Osteoblast (primary cell): ENCODE measurements at regions not wholly inside any gene's neighbourhood (a gene's known extent, or its start where the extent isn't known, plus 50 kb on each side); places are given as distances from the start of the nearest gene placed in this dataset.

Experiments used
- DNase-seq: peaks from one replicate; pipeline ENCODE4 v3.0.0; 2011; ENCODE audit warnings: low spot score, mixed read lengths; ENCODE audit not compliant: insufficient read length; ENCODE audit errors: missing footprints
- H2AFZ ChIP-seq: 2 replicates; pipeline ENCODE4 v1.6.0; 2011; ENCODE audit warnings: mild to moderate bottlenecking, low read length
- H3K27ac ChIP-seq: 2 replicates; pipeline ENCODE4 v1.5.1; 2011; ENCODE audit warnings: mild to moderate bottlenecking, low read depth, low read length, moderate library complexity
- H3K27me3 ChIP-seq: 2 replicates; pipeline ENCODE4 v1.6.0; 2012; ENCODE audit warnings: mild to moderate bottlenecking, control low read depth, inconsistent platforms, low read length, moderate library complexity; ENCODE audit not compliant: insufficient read depth
- H3K36me3 ChIP-seq: 2 replicates; pipeline ENCODE4 v1.5.1; 2011; ENCODE audit warnings: mild to moderate bottlenecking, low read length, control low read depth, moderate library complexity; ENCODE audit not compliant: insufficient read depth
- H3K4me1 ChIP-seq: 2 replicates; pipeline ENCODE4 v1.5.1; 2011; ENCODE audit warnings: mild to moderate bottlenecking, low read length, control low read depth, moderate library complexity; ENCODE audit not compliant: insufficient read depth
- H3K4me2 ChIP-seq: 2 replicates; pipeline ENCODE4 v1.6.0; 2011; ENCODE audit warnings: mild to moderate bottlenecking, low read length; ENCODE audit not compliant: insufficient read depth
- H3K4me3 ChIP-seq: fragments of 200-600 bp; sonication (generic); 3 replicates; pipeline ENCODE4 v1.5.1; 2012; ENCODE audit warnings: mild to moderate bottlenecking, low read length, inconsistent platforms; ENCODE audit not compliant: insufficient read depth
- H3K79me2 ChIP-seq: 2 replicates; pipeline ENCODE4 v1.6.0; 2012; ENCODE audit warnings: mild to moderate bottlenecking, low read length, control low read depth, inconsistent platforms; ENCODE audit not compliant: insufficient read depth
- H3K9me3 ChIP-seq: 2 replicates; pipeline ENCODE4 v1.5.1; 2011; ENCODE audit warnings: low read depth, low read length, control low read depth
- H4K20me1 ChIP-seq: 2 replicates; pipeline ENCODE4 v1.6.0; 2012; ENCODE audit warnings: mild to moderate bottlenecking, low read length, control low read depth; ENCODE audit not compliant: insufficient read depth
- TF ChIP-seq, protein P1 (sequence below): IDR thresholded peaks from 2 replicates; pipeline ENCODE4 v1.5.1; 2011; ENCODE audit warnings: mild to moderate bottlenecking, low read depth, low read length, moderate library complexity; ENCODE audit errors: extremely low read depth

DNA sequence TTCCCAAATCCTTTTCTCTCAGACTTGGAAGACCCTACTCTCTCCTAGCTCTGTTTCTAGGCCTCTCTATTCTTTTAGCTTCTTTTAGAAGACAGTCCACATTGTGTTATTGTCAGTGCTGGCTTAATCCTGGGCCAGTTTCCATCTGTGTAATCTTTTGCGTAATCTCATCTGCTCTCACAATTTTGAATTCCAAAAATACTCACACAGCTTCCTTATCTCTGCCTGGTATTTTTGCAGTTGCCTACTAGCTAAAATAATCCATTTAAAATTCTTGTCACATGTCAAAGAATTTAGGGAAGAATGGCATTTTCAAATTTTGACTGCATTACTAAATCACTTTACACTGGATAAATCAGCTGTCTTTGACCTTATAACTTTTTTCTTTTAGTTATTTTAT lies 200.6 kb upstream of the MEX3C start:
- H3K27me3 ChIP-seq = no peaks in the 10 kb centered on the region
- H3K4me2 ChIP-seq = no peak overlapping the region
- H3K36me3 ChIP-seq = no peaks in the 10 kb centered on the region
- no peak overlapping the region for H3K4me3 ChIP-seq
- no peaks in the 10 kb centered on the region for H4K20me1 ChIP-seq
- TF ChIP-seq, protein P1, sequence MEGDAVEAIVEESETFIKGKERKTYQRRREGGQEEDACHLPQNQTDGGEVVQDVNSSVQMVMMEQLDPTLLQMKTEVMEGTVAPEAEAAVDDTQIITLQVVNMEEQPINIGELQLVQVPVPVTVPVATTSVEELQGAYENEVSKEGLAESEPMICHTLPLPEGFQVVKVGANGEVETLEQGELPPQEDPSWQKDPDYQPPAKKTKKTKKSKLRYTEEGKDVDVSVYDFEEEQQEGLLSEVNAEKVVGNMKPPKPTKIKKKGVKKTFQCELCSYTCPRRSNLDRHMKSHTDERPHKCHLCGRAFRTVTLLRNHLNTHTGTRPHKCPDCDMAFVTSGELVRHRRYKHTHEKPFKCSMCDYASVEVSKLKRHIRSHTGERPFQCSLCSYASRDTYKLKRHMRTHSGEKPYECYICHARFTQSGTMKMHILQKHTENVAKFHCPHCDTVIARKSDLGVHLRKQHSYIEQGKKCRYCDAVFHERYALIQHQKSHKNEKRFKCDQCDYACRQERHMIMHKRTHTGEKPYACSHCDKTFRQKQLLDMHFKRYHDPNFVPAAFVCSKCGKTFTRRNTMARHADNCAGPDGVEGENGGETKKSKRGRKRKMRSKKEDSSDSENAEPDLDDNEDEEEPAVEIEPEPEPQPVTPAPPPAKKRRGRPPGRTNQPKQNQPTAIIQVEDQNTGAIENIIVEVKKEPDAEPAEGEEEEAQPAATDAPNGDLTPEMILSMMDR = no peak
- no peak for DNase-seq
- H3K9me3 ChIP-seq = no peaks in the 10 kb centered on the region
- no peaks in the 10 kb centered on the region for H3K4me1 ChIP-seq
- no peak overlapping the region for H2AFZ ChIP-seq
- H3K79me2 ChIP-seq = no peaks in the 10 kb centered on the region
- no peak overlapping the region for H3K27ac ChIP-seq

DNA sequence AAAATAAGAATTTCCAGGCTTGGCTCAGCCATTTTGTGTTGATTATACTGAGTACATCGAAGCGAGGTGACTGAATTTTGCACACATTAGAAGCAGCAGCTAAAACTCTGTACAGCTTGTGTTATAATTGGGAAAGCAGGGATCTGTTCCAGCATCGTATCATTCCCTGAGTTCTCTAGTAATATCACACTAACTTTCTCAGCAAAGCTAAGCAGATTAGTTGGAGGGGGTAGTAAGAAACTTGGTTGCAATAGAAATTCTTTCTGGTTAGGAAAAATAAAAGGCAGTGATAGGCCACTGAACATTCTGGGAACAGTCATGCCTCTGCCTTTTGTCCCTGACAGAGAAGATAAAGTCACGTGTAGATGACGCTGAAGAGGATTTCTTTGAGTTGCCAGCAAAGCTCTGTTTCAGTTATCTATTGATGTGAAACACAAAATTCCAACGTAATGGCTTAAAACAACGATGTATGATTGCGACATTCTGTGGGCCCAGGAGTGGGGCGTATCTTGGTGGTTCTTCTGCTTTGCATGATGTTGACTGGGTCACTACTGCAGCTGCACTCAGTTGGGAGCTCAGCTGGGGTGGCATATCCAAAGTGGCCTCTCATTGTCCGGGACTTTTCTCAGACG lies 202.1 kb upstream of the MEX3C start:
- no peak for DNase-seq
- TF ChIP-seq, protein P1 = no peak
- Histone ChIP-seq H3K4me3 (no peak overlapping the region), H3K4me1 (no peaks in the 10 kb centered on the region), H3K9me3 (no peaks in the 10 kb centered on the region), H2AFZ (no peak overlapping the region), H4K20me1 (no peaks in the 10 kb centered on the region), H3K4me2 (no peak overlapping the region), H3K27me3 (no peaks in the 10 kb centered on the region), H3K36me3 (no peaks in the 10 kb centered on the region), H3K79me2 (no peaks in the 10 kb centered on the region), H3K27ac (no peak overlapping the region)

DNA sequence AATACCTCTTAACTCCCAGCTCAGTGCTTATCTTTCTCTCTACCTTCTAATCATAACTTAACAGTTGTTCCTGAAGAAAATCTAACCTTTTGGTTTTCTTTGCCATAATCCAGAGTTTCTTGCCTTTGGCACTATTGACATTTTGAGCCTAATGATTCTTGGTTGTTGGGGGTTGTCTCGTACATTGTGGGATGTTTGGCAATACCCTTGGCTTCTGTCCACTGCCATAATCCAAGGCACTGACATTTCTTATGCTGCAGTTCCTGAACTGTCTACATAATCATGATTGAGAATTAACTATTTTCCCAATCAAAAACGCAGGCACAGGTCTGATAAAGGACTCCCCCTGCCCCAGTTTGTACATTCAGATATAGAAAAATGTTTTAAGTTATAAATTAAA lies 203.2 kb upstream of the MEX3C start:
- Histone ChIP-seq H4K20me1 (no peaks in the 10 kb centered on the region), H3K4me1 (no peaks in the 10 kb centered on the region), H3K27me3 (no peaks in the 10 kb centered on the region), H3K79me2 (no peaks in the 10 kb centered on the region), H3K9me3 (no peaks in the 10 kb centered on the region), H3K4me2 (no peak overlapping the region), H3K36me3 (no peaks in the 10 kb centered on the region), H2AFZ (no peak overlapping the region), H3K27ac (no peak overlapping the region), H3K4me3 (no peak overlapping the region)
- TF ChIP-seq, protein P1 = no peak
- DNase-seq = no peak

DNA sequence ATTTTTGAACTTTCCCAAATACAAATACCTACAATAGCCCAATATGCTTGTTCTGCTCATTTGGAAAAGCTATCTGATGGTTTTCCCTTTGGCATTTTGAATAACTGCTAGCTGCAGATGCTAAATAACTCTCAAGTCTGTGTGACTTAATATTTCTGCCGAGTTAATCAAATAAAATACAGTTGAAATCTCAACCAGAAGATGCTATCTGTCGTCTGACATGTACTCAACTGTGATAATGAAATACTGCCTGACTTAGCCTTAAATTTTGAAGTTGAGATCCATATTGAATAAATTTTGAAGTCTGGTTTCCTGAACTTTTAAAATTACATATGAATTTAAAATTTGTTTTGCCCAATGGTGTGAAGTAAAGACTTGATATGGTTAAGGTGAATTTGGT lies 204.4 kb upstream of the MEX3C start:
- Histone ChIP-seq H3K4me3 (no peak overlapping the region), H3K4me1 (no peaks in the 10 kb centered on the region), H3K27me3 (no peaks in the 10 kb centered on the region), H3K27ac (no peak overlapping the region), H3K79me2 (no peaks in the 10 kb centered on the region), H4K20me1 (no peaks in the 10 kb centered on the region), H2AFZ (no peak overlapping the region), H3K36me3 (no peaks in the 10 kb centered on the region), H3K4me2 (no peak overlapping the region), H3K9me3 (no peaks in the 10 kb centered on the region)
- TF ChIP-seq, protein P1 = no peak
- DNase-seq = no peak
